TTC549 (cell line): ENCODE measurements at regions not wholly inside any gene's neighbourhood (a gene's known extent, or its start where the extent isn't known, plus 50 kb on each side); places are given as distances from the start of the nearest gene placed in this dataset.

Experiments
- FAIRE-seq: peaks from 2 replicates; lab custom pipeline; 2012; peaks lifted over from hg19 to GRCh38; lab: Jason Lieb, UNC

DNA sequence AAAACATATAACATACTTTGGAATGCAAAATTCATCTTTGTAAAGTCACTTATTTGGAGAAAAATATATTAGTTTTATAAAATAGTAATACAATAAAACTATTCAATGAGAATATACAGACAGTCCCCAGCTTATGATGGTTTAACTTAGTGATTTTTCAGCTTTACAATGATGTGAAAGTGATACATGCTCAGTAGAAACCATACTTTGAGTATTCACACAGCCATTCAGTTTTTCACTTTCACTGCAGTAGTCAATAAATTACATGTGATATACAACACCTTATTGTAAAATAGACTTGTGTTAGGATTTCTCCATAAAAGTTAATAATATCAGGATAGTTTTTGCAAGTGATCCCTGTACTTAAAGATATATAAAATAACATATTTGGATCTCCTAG is 436.0 kb downstream of the CENPC start:
- no peak for FAIRE-seq

DNA sequence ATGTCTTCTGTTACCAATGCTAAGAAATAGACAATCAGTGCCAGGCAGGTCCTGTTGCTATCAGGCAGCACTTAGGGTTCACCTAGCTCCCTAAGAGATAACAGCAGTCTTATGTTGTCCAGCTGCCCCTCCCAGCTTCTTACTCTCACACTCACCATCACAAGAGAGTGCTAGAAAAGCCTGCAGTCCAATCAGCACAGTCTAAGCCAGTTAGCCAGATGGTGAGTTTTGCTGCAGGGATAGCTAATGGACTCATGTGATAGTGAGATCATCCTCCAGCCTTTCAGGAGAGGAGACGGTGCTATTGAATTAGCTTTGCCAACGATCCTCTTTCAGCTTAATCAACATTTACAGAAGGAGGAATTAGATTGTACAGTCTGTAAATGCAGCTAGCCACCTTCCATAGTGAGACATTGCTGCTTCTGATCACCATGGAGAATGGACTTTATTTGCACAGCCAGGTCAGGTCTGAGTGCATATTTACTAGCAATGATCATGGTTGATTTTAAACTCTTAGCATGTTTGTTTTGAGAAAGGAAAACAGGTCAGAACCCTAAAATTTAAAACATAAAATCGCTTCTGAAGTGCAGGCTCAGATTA is 438.3 kb downstream of the CENPC start:
- no peak for FAIRE-seq

DNA sequence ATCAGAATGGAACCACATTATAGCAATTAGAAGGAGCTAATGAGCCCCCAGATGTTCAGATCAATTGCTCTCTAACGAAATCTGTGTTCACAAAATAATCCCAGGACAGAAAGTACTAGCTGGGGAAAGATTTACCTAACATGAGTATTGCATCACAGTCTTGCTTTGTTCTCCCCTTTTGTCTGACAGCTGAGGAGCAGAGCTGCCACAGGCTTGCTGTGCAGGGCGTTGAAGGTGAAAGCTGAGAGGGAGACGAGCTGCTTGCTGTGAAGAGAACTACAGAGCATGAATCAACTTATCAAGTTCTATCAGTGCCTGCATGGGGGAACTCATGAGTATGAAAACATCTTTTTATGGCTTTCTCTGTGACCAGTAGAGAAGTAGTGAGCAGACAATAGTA is 441.2 kb downstream of the CENPC start:
- FAIRE-seq, result no peak

DNA sequence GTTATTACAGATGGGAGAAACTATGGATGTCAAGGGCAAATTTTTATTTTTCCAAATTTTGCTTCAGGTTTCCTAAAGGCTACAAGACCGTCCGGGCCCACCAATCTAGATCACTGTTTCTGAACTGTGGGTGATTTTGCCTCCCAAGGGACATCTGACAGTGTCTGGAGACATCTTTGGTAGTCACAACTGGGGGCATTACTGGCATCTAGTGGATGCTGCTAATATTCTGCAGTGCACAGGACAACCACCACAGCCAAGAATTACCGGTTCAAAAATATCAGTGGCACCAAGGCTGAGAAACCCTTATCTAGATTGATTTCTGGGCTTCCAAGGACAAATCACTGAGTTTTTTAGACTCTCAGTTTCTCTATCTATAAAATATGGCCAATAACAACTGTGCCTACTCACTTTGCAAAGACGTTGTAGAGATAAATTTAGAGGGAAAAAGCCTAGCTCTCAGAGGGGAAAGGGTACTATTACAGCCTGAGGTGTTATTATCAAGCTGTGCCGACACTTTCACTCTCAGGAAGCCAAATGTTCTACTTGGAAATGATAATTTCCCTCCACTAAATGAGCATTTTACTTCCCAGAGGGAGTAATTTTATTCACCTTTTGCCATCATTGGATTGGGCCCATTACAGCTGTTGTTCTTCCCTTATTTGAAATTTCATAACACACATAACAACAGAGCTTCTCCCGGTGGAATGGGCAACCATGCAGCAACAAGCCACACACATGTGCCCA is 442.1 kb downstream of the CENPC start:
- FAIRE-seq, result no peak

DNA sequence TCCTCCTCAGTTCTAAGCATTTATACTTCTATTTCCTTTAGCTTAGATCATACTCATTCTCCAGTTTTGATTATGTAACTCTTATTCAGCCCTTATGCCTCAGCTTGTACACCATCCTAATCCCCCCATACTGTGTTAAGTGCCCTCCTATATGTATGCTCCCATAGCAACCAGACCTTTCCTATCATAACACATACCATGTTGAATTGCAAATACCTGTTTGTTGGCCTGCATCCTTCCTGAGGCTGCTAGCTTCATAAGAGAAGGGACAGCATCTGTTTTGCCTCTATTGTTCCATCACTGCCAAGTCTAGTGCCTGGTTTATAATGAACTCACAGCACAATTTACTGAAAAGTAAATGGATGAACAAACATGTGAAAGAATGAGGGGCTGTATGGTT is 443.7 kb downstream of the CENPC start:
- FAIRE-seq, result no peak

DNA sequence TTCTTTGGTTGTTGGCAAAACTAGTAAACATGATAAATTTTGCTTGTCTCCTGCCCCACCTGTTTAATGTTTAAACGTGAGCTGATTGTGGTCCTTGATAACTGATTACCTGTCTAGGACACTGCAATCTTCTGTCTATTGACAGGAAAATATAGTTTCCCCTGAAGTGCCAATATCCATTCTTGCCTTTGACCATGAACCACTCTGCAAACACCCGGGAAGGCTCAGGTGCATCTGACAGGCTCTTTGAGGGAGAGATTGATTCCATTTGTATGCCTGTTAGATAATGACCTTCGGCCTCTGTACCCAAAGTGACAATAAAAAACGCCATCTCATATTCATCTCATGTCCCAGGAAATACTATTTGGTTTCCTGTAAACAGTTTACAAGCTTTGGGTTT is 453.0 kb downstream of the CENPC start:
- FAIRE-seq, result no peak

DNA sequence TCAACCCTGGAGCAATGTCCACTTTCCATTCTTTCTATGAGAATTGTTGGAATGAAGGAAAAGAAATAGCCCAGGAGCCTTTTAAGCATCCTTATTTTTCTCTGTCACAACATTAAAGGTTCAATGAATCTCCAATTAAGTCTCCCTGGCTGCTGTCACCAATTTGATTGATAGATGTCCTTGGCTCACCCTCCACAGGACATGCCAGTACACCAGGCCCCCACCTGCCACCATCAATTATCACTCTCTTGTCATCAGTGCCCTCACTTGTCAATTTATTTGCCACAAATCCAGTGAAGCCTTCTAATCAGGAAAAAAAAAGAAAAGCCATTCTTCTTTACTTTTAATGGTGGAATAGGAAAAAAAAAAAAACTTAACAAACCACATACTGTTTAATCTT is 453.6 kb downstream of the CENPC start:
- no peak for FAIRE-seq

DNA sequence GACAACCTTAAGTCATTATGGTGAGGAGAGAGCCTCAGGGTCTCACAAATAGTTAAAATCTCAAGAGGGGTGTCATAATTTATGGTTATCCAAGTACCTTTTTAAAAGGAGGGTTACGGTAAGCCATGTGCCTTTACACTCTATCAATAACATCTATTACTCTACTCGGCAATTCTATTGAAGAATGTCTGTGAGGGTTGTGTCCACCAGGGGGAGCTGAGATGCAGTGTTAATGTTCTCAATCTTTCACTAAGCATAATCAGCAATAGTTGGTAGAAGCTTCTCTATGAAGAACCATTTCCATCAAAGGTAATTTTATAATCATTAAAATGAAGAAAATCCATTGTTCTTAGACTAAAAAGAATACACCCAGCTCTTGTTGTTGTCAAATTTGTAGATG is 457.4 kb downstream of the CENPC start:
- no peak for FAIRE-seq

DNA sequence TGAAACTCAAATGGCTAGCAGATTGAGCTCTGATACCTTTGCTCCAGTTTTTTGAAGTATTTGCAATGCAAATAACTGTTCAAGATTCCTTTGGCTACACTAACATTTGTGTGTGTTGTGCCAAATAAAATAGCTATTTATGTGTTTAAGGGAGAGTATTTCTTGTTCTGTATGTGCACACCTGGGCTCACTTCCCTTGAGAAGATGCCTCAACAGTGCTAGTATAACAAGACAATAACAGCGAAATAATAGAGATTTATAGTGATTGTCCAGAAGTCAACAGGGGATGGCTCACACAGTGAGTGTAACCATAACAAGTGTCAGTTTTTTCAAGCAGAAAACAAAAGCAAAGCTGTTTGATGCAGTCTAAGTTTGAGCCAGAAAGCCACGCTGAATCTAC is 460.5 kb downstream of the CENPC start:
- FAIRE-seq, result no peak

DNA sequence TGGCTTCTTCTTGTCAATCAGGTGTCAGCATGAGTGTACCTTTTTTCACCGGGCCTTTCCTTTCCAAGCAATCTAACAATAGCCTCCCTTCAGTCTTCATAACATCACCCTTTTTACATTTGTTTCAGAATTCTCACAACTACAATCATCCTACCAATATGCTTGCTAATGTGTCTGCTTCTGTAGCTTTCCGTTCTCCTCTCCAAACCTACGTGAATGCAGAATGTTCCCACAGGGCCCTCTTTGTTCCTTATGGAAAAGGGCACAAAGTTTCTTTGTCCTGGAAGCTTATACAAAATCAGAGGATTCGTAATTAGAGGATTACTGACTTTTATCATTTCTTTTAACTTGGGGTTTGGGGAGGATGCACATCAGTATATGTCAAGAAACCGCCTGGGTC is 461.8 kb downstream of the CENPC start:
- no peak for FAIRE-seq

DNA sequence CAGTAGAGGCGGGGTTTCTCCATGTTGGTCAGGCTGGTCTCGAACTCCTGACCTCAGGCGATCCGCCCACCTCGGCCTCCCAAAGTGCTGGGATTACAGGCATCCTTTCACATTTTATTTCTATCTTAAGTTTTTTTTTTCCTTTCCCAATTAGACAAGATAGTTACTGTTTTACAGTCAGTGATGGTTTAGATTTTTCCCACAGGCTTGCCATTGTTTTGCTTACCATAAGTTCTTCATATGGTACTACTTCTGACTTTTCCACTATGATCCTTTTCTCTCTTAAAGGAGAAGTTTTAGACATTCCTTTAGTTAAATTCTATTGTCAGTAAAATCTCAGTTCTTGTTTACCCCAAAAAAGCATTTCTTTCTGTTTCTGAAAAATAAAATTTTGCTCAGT is 462.6 kb downstream of the CENPC start:
- no peak for FAIRE-seq

DNA sequence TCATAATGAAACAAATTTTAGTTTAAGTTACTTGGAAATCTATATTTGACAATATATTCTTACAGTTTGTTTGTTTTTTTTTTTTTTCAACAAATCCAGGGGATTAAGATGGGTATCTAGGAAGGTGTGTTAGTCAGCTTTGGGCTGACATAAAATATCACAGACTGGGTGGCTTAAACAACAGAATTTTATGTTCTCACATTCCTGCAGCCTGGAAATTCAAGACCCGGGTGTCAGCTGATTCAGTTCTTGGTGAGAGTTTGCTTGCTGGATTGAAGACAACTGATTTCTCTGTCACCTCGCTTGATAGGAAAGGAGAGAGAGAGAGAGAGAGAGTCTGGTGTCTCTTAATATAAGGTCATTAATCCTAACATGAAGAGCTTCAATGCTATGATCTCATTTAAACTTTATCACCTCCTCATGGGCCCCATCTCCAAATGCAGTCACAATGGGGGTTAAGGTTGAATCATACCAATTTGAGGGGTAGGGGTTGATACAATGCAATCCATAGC is 465.2 kb downstream of the CENPC start:
- FAIRE-seq, result no peak

DNA sequence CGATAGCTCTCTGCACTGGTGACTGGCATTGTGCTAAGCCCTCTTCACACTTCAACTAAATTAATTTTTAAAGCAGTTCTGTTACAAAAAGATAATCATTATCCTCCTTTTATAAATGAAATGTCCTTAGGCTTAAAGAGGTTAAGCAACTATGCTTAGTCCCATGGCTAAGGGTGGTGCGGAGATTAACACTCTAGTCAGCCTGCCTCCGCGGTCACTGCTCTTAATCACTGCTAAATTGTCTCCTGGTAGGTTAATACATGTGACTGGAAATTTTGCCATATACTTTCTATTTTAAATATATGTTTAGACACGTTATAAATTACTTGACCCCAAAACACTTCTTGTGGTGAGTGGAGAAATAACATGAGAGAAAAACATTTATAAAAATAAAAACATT is 473.7 kb downstream of the CENPC start:
- FAIRE-seq, result no peak

DNA sequence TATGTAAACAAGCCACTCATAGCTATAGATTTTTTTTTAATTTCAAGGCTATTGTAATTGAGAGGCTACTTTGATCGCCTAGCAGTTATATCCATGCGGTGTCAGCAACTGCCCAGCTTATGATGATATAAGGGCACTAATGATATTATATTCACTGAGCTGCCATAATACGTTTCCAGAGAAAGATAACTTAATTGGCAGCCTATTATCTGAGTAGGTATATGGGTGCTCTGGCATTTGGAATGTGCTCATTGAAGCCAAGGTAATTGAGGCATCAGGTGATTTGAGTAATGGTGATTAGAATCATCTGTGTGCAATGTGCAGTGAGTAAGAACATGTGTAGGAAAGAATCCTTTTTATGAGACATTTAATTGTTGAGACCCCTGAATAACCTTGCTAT is 490.0 kb downstream of the CENPC start:
- FAIRE-seq, result no peak

DNA sequence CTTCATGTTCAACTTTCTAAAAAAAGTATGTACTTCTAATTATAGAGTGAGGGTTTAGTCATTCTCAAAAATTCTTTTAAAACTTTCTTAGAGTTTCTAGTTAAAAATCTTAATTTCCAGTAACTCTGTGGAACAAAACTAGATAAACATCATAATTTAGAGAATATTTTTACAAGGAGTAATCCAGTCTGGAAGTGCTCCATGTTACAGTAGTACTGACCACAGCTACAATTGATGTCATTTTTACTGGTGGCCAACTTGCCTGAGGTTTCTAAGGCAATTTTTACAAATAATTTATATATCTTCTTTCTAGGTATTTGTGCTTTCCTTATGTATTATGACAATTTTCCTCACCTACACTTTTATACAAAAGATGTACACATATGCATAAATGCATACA is 490.4 kb downstream of the CENPC start:
- no peak for FAIRE-seq

DNA sequence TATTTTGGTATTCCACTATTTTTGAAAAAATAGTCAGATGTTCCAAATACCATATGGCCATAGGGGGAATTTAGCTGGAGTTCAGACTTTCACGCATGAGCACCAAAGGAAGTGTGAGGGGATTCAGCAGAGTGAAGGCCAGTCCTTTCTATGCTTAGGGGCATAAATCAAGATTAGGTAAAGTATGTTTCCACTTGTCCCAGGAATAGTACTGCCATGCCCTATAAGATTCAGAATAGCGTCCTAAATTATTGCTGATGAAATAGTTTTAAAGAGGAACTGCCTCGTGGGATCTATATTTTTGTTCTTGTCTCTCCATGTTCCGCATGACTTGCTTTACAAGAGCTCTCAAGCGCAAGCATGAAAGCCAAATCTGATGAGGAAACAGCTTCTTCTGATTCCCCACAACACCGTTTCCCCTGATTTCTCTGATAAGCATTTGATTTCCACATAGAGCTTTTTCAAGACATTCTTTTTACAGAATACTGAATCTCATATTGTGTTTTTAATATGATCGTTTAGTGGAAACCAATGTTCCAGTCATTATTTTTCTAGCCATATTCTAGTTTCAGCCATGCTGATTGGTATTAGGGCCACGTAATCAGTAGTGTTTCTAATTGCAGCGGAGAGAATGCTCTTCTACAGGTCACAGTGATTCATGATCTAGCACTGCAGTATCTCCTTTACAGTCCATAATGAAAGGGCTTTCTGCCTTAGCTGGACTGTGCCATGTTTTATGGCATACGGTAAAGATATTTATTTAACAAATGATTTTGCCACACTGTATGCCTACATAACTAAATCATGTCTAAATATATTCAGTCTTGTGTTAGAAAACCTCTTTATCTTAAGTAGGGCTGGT is 492.3 kb downstream of the CENPC start:
- no peak for FAIRE-seq

DNA sequence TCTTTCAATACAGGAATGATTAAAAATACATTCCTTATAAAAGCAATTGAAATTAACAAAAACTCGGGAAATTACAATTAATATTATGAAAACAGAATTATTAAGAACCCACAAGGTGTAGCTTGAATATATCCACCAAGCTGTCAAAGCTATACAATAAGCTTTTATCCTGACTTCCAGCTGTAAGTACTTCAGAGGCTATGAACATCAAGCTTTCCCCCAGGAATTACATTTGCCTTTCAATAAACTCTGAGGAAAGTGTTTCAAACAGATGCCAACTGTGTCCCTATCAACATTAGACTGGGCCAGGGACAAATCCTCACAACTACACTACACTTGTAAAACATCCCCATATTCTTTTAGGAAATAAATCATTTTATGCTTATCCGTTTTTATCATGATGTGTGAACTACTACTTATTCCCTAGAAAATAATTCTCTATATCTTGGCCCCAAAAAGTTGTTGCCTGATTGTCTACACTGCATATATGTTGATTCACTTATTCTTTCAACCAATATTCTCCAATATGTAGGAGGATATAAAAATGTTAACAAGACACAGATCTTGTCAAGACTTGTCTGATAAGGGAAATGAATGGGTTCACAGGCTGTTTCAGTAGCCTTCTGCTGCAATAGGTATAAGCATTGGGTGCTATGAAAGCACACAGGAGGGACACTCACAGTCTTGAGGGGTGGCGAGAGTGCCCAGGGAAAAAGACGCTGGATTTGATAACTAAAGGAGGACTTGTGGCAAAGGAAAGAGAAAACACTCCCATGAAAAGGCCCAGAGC is 494.1 kb downstream of the CENPC start:
- FAIRE-seq, result no peak

DNA sequence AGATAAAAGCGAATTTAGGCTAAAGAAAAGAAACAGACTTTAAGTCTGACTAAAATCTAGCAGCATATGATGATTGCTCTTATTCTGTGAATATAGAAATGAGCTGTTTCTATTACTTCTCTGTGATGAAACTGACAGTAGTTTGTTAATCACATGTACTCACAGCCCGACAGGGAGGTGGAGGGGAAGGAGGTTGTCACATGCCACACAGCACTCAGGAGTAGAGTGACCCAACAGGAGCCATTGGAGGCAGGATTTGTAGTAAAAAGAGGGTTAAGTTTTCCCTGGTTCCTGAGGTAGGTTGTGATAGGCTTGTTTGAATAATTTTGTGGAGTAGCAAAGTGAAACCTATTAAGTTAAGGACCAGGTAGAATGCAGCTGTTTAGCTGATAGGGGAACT is 495.9 kb downstream of the CENPC start:
- FAIRE-seq, result no peak

DNA sequence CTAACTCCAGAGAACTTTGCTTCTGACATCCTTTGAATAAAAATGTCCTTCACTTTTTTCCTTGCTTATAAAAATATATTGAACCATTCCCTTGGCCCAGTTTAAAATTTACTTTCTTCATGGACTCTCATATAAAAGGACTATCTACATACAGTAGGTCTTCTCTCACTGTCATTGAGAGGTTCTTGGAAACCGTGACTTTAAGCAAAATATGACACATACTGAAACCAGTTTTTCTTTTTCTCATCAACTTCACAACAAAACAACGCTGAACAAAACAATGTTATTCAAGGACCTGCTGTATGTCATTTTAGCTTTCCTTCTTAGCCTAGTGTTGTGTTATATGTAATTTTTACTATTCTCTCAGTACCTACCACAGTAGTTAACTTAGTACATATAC is 496.8 kb downstream of the CENPC start:
- no peak for FAIRE-seq

DNA sequence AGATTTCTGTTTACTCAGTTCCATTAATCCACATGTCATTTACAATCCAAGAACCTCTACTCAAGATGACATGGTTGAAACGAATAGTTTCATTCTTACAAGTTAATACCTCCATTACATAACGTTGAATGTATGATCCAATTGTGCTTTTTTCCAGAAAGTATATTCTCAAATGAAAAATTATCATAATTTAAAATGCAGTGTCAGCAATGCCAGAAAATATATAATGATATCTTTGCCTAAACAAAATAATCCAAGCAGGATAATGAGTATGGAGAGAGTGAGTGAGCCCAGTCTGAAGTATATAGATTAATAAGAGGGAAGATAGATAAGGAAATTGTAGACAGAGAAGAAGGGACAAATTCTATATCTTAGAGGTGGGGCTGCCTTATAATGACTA is 505.0 kb downstream of the CENPC start:
- no peak for FAIRE-seq

DNA sequence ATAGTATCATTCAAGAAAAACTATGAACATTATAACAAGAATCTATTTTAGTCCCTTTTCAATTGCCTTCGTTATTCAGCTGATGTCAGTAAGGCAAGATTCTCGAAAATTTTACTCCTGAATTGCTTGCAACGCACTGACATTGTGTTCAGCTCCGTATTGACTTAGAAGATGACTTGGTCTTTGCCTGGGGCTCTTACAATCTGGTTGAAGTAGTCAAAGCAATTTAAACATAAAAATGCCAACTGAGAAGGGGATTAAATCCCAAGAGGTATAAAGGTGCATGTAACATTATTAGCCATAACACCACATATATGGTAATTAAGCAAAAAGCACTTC is 507.1 kb downstream of the CENPC start:
- no peak for FAIRE-seq

DNA sequence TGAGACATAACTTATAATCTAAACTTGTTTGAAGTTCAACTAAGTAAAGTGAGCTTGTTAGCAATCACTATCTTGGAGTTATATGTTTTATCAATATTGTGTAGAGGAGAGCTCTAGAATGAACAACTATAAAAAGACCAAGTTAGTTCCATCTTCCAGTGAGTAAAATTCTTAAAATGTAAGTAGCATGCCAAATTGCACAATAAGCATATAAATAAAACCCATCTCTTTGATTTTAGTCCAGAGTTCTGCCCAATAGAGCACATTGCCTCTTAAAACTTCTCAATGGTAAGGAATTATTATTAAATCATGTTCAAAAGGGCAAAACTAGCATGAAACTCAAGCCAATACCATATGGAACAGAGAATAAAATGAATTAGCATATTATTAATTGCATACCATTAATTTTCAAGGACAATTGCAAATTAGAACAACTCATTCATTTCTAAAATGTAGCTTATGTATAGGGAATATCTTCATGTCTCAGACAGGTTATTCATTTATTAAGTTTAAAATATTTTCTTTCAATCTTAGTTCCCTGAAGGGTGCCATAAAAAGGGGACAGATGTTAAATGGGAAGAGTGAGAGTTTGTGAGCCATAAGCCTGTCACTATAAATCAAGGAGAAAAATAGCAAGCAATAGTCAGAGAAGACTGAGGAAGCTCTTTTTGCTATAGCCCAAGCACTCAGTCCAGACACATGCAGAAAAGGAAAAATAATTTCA is 507.6 kb downstream of the CENPC start:
- no peak for FAIRE-seq
